ENCODE measurements at regions not wholly inside any gene's neighbourhood (a gene's known extent, or its start where the extent isn't known, plus 50 kb on each side); places are given as distances from the start of the nearest gene placed in this dataset.

GRCh38 chrX:22373094-22373493 is 100.4 kb downstream of the CBLL2 start:
- Mint-ChIP-seq H3K4me3 (no peak overlapping the region), H3K9me3 (no peaks in the 10 kb centered on the region), H3K4me1 (ENCODE audit: low read depth) (no peaks in the 10 kb centered on the region), H3K36me3 (ENCODE audit: insufficient read depth) (no peaks in the 10 kb centered on the region), H3K27me3 (ENCODE audit: low read depth) (no peaks in the 10 kb centered on the region)
- ATAC-seq (no peak), DNase-seq (no peak)

GRCh38 chrX:22373766-22374165 is 101.1 kb downstream of the CBLL2 start:
- ATAC-seq (no peak), DNase-seq (no peak)
- H3K4me3 Mint-ChIP-seq, result no peak overlapping the region
- no peaks in the 10 kb centered on the region for H3K27me3 Mint-ChIP-seq (ENCODE audit: low read depth)
- no peaks in the 10 kb centered on the region for H3K9me3 Mint-ChIP-seq
- H3K4me1 Mint-ChIP-seq (ENCODE audit: low read depth), result no peaks in the 10 kb centered on the region
- H3K36me3 Mint-ChIP-seq (ENCODE audit: insufficient read depth), result no peaks in the 10 kb centered on the region

- no peaks in the 10 kb centered on the region for H3K27me3 Mint-ChIP-seq (ENCODE audit: low read depth)
- no peaks in the 10 kb centered on the region for H3K4me1 Mint-ChIP-seq (ENCODE audit: low read depth)
- no peak for ATAC-seq
- DNase-seq, result no peak
- no peaks in the 10 kb centered on the region for H3K36me3 Mint-ChIP-seq (ENCODE audit: insufficient read depth)
- no peaks in the 10 kb centered on the region for H3K9me3 Mint-ChIP-seq
- no peak overlapping the region for H3K4me3 Mint-ChIP-seq
Measured at GRCh38 chrX:22376369-22376768, 103.7 kb downstream of the CBLL2 start.

- ATAC-seq (no peak), DNase-seq (no peak)
- H3K4me3 Mint-ChIP-seq, result no peak overlapping the region
- no peaks in the 10 kb centered on the region for H3K4me1 Mint-ChIP-seq (ENCODE audit: low read depth)
- H3K27me3 Mint-ChIP-seq (ENCODE audit: low read depth), result no peaks in the 10 kb centered on the region
- H3K36me3 Mint-ChIP-seq (ENCODE audit: insufficient read depth), result no peaks in the 10 kb centered on the region
- H3K9me3 Mint-ChIP-seq, result no peaks in the 10 kb centered on the region
Measured at GRCh38 chrX:22378296-22378695, 105.6 kb downstream of the CBLL2 start.

GRCh38 chrX:22383988-22384387 is 111.3 kb downstream of the CBLL2 start:
- H3K9me3 Mint-ChIP-seq, result no peaks in the 10 kb centered on the region
- H3K4me3 Mint-ChIP-seq, result no peak overlapping the region
- ATAC-seq (no peak), DNase-seq (no peak)
- no peaks in the 10 kb centered on the region for H3K36me3 Mint-ChIP-seq (ENCODE audit: insufficient read depth)
- no peaks in the 10 kb centered on the region for H3K4me1 Mint-ChIP-seq (ENCODE audit: low read depth)
- H3K27me3 Mint-ChIP-seq (ENCODE audit: low read depth), result no peaks in the 10 kb centered on the region

GRCh38 chrX:22389556-22390179 is 117.0 kb downstream of the CBLL2 start:
- no peaks in the 10 kb centered on the region for H3K4me1 Mint-ChIP-seq (ENCODE audit: low read depth)
- H3K36me3 Mint-ChIP-seq (ENCODE audit: insufficient read depth), result no peaks in the 10 kb centered on the region
- ATAC-seq (no peak), DNase-seq (no peak)
- no peaks in the 10 kb centered on the region for H3K9me3 Mint-ChIP-seq
- H3K27me3 Mint-ChIP-seq (ENCODE audit: low read depth), result no peaks in the 10 kb centered on the region
- no peak overlapping the region for H3K4me3 Mint-ChIP-seq

- ATAC-seq (no peak), DNase-seq (no peak)
- Mint-ChIP-seq H3K9me3 (no peaks in the 10 kb centered on the region), H3K27me3 (ENCODE audit: low read depth) (no peaks in the 10 kb centered on the region), H3K36me3 (ENCODE audit: insufficient read depth) (no peaks in the 10 kb centered on the region), H3K4me3 (no peak overlapping the region), H3K4me1 (ENCODE audit: low read depth) (no peaks in the 10 kb centered on the region)
Measured at GRCh38 chrX:22392133-22392948, 119.6 kb downstream of the CBLL2 start.

- H3K4me3 Mint-ChIP-seq, result no peak overlapping the region
- ATAC-seq (no peak), DNase-seq (no peak)
- H3K27me3 Mint-ChIP-seq (ENCODE audit: low read depth), result no peaks in the 10 kb centered on the region
- no peaks in the 10 kb centered on the region for H3K9me3 Mint-ChIP-seq
- no peaks in the 10 kb centered on the region for H3K4me1 Mint-ChIP-seq (ENCODE audit: low read depth)
- no peaks in the 10 kb centered on the region for H3K36me3 Mint-ChIP-seq (ENCODE audit: insufficient read depth)
Measured at GRCh38 chrX:22395372-22395771, 122.7 kb downstream of the CBLL2 start.

GRCh38 chrX:22396408-22396807 is 123.7 kb downstream of the CBLL2 start:
- Mint-ChIP-seq H3K4me3 (no peak overlapping the region), H3K36me3 (ENCODE audit: insufficient read depth) (no peaks in the 10 kb centered on the region), H3K9me3 (no peaks in the 10 kb centered on the region), H3K27me3 (ENCODE audit: low read depth) (no peaks in the 10 kb centered on the region), H3K4me1 (ENCODE audit: low read depth) (no peaks in the 10 kb centered on the region)
- DNase-seq (no peak), ATAC-seq (no peak)

GRCh38 chrX:22397566-22397965 is 124.9 kb downstream of the CBLL2 start:
- H3K4me1 Mint-ChIP-seq (ENCODE audit: low read depth), result no peaks in the 10 kb centered on the region
- no peaks in the 10 kb centered on the region for H3K36me3 Mint-ChIP-seq (ENCODE audit: insufficient read depth)
- no peaks in the 10 kb centered on the region for H3K9me3 Mint-ChIP-seq
- H3K27me3 Mint-ChIP-seq (ENCODE audit: low read depth), result no peaks in the 10 kb centered on the region
- ATAC-seq (no peak), DNase-seq (no peak)
- H3K4me3 Mint-ChIP-seq, result no peak overlapping the region

GRCh38 chrX:22399437-22400192 is 126.9 kb downstream of the CBLL2 start:
- DNase-seq (no peak), ATAC-seq (no peak)
- Mint-ChIP-seq H3K4me1 (ENCODE audit: low read depth) (no peaks in the 10 kb centered on the region), H3K9me3 (no peaks in the 10 kb centered on the region), H3K27me3 (ENCODE audit: low read depth) (no peaks in the 10 kb centered on the region), H3K4me3 (no peak overlapping the region), H3K36me3 (ENCODE audit: insufficient read depth) (no peaks in the 10 kb centered on the region)

GRCh38 chrX:22404297-22404696 is 131.6 kb downstream of the CBLL2 start:
- H3K36me3 Mint-ChIP-seq (ENCODE audit: insufficient read depth), result no peaks in the 10 kb centered on the region
- no peaks in the 10 kb centered on the region for H3K4me1 Mint-ChIP-seq (ENCODE audit: low read depth)
- no peak overlapping the region for H3K4me3 Mint-ChIP-seq
- no peaks in the 10 kb centered on the region for H3K9me3 Mint-ChIP-seq
- no peaks in the 10 kb centered on the region for H3K27me3 Mint-ChIP-seq (ENCODE audit: low read depth)
- ATAC-seq (no peak), DNase-seq (no peak)

GRCh38 chrX:22406201-22406737 is 133.6 kb downstream of the CBLL2 start:
- Mint-ChIP-seq H3K4me1 (ENCODE audit: low read depth) (no peaks in the 10 kb centered on the region), H3K9me3 (no peaks in the 10 kb centered on the region), H3K36me3 (ENCODE audit: insufficient read depth) (no peaks in the 10 kb centered on the region), H3K4me3 (no peak overlapping the region), H3K27me3 (ENCODE audit: low read depth) (no peaks in the 10 kb centered on the region)
- DNase-seq, result no peak
- no peak for ATAC-seq

- Mint-ChIP-seq H3K27me3 (ENCODE audit: low read depth) (no peaks in the 10 kb centered on the region), H3K4me3 (no peak overlapping the region), H3K9me3 (no peaks in the 10 kb centered on the region), H3K4me1 (ENCODE audit: low read depth) (no peaks in the 10 kb centered on the region), H3K36me3 (ENCODE audit: insufficient read depth) (no peaks in the 10 kb centered on the region)
- no peak for DNase-seq
- ATAC-seq, result no peak
Measured at GRCh38 chrX:22409418-22409817, 136.7 kb downstream of the CBLL2 start.
